ENCODE measurements at regions not wholly inside any gene's neighbourhood (a gene's known extent, or its start where the extent isn't known, plus 50 kb on each side); places are given as distances from the start of the nearest gene placed in this dataset.

GRCh38 chr1:56216218-56216617 is 363.1 kb downstream of the PLPP3 start:
- DNase-seq: no peak

- DNase-seq: no peak
Observed at GRCh38 chr1:56215771-56216170, 363.6 kb downstream of the PLPP3 start.

- no peak for DNase-seq
Observed at GRCh38 chr1:56215086-56215485, 364.3 kb downstream of the PLPP3 start.

GRCh38 chr1:56213068-56213467 is 366.3 kb downstream of the PLPP3 start:
- no peak for DNase-seq

- DNase-seq: no peak
Observed at GRCh38 chr1:56212143-56212542, 367.2 kb downstream of the PLPP3 start.

- no peak for DNase-seq
Observed at GRCh38 chr1:56206391-56206790, 373.0 kb downstream of the PLPP3 start.

GRCh38 chr1:56204206-56204605 is 375.2 kb downstream of the PLPP3 start:
- DNase-seq: no peak

GRCh38 chr1:56202796-56203492 is 376.4 kb downstream of the PLPP3 start:
- no peak for DNase-seq

GRCh38 chr1:56202186-56202585 is 377.2 kb downstream of the PLPP3 start:
- no peak for DNase-seq

- DNase-seq: no peak
Observed at GRCh38 chr1:56200896-56201295, 378.5 kb downstream of the PLPP3 start.

- DNase-seq: no peak
Observed at GRCh38 chr1:56200442-56200841, 378.9 kb downstream of the PLPP3 start.

- no peak for DNase-seq
Observed at GRCh38 chr1:56199956-56200355, 379.4 kb downstream of the PLPP3 start.

- no peak for DNase-seq
Observed at GRCh38 chr1:56199061-56199460, 380.3 kb downstream of the PLPP3 start.

GRCh38 chr1:56197946-56198345 is 381.4 kb downstream of the PLPP3 start:
- DNase-seq: no peak

- no peak for DNase-seq
Observed at GRCh38 chr1:56196839-56197238, 382.5 kb downstream of the PLPP3 start.

- no peak for DNase-seq
Observed at GRCh38 chr1:56194701-56195300, 384.6 kb downstream of the PLPP3 start.

- no peak for DNase-seq
Observed at GRCh38 chr1:56193656-56194055, 385.7 kb downstream of the PLPP3 start.

- no peak for DNase-seq
Observed at GRCh38 chr1:56191369-56191768, 388.0 kb downstream of the PLPP3 start.

GRCh38 chr1:56190806-56191365 is 388.5 kb downstream of the PLPP3 start:
- DNase-seq: no peak

- DNase-seq: no peak
Observed at GRCh38 chr1:56189946-56190805, 389.2 kb downstream of the PLPP3 start.

GRCh38 chr1:56189454-56189853 is 389.9 kb downstream of the PLPP3 start:
- no peak for DNase-seq

GRCh38 chr1:56188855-56189254 is 390.5 kb downstream of the PLPP3 start:
- DNase-seq: no peak

GRCh38 chr1:56188221-56188620 is 391.1 kb downstream of the PLPP3 start:
- DNase-seq: no peak

- no peak for DNase-seq
Observed at GRCh38 chr1:56187405-56187804, 392.0 kb downstream of the PLPP3 start.
